IPS DF 6.9 (cell line): ENCODE measurements at regions not wholly inside any gene's neighbourhood (a gene's known extent, or its start where the extent isn't known, plus 50 kb on each side); places are given as distances from the start of the nearest gene placed in this dataset.
A peak's percentile ranks its signal among the peaks of the same experiment; 100 is the strongest.
"Not testable (repeated sequence)": the region's sequence is repeated elsewhere in the genome, so short reads cannot be mapped to it uniquely, and the experiment has no call there.

ENCODE experiments used
- DNase-seq: peaks from one replicate; pipeline ENCODE4 v3.0.0-alpha.2; 2013; ENCODE audit warnings: low read depth, low spot score
- H3K27ac ChIP-seq: one replicate; pipeline ENCODE4 v1.5.1; 2013; ENCODE audit warnings: low read length, control low read depth
- H3K27me3 ChIP-seq: 2 replicates; pipeline ENCODE4 v1.6.1; 2013; ENCODE audit warnings: mild to moderate bottlenecking, low read length; ENCODE audit not compliant: control insufficient read depth, insufficient read depth
- H3K36me3 ChIP-seq: 2 replicates; pipeline ENCODE4 v1.6.1; 2013; ENCODE audit warnings: low read length; ENCODE audit not compliant: control insufficient read depth, insufficient read depth
- H3K4me1 ChIP-seq: 2 replicates; pipeline ENCODE4 v1.6.1; 2013; ENCODE audit warnings: low read length; ENCODE audit not compliant: control insufficient read depth, insufficient read depth
- H3K4me3 ChIP-seq: 2 replicates; pipeline ENCODE4 v1.5.1; 2013; ENCODE audit warnings: mild to moderate bottlenecking, low read length
- H3K9me3 ChIP-seq: 2 replicates; pipeline ENCODE4 v1.6.1; 2013; ENCODE audit warnings: low read length, inconsistent platforms; ENCODE audit not compliant: control insufficient read depth, insufficient read depth
- WGBS: extraction: QIAGEN DNeasy Blood & Tissue Kit; methylation state at CpG from one replicate; pipeline ENCODE4 v1.1.7; 2013; ENCODE audit warnings: mixed read lengths, missing lambda C conversion rate; ENCODE audit not compliant: insufficient read length, insufficient coverage; 5-methylcytosine and 5-hydroxymethylcytosine counted together

DNA sequence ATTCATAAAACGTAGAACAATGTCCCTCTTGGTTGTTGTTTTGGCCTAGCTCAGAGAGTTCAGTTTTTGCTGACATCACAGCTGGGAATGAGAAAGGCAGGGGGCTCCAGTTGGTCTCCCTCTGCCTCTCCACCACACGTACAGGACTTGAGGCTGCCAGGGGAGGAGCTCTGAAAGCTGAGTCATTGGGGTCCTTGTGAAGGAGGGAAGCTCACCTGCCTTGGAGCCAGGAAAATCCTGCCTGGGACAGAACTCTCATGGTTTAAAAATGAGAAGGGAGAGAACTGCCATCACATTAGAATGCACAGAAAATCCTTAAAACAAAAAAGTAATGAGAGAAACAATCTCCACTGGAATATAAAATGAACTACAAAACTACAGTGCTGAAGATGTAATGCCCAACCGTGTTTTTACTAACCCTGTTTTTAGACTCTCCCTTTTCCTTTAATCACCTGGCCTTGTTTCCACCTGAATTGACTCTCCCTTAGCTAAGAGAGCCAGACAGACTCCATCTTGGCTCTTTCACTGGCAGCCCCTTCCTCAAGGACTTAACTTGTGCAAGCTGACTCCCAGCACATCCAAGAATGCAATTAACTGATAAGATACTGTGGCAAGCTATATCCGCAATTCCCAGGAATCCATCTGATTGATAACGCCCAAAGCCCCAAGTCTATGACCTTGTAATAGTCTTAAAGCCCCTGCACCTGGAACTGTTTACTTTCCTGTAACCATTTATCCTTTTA, 58.6 kb upstream of the TARP start:
- H3K4me1 ChIP-seq, H3K4me3 ChIP-seq, H3K36me3 ChIP-seq, H3K27me3 ChIP-seq, H3K27ac ChIP-seq, H3K9me3 ChIP-seq, DNase-seq: not testable (repeated sequence)
- no CpG with 5 or more reads among the region's 5 CpGs for WGBS

DNA sequence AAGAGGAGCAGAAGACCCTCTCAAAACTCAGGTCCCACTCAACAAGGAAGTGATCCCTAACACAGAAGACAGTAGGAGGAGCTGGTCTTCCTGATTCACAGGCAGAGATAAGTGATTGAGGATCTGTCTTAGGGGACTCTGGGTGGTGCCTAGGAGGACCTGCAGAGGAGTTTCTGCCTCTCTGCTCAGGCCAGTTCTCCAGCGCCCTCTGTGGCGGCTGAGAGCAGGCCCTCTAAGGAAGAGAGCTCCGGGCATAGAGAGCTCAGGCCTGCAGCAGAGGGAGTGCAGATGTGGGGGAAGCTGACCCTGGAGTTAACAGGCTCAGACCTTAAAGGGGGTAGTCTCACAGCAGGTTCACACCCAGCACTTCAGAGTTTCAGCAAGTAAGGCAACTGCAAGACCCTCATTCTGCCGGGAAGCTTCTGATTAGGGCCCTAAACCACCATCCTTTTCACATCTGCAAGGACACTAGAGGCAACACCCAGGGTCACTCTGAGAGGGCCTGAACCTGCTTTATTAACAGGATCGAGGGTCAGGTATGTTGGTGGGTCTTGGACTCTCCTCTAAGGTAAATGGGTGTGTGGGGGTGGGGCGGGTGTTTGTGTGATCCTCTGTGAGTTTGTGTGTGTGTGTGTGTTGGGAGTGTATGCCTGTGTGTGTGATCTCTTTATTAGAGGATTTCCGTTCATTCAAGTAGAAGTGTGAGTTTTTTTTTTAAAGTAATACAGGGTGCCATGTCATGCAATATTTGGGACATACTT, 57.6 kb upstream of the TARP start:
- H3K4me3 ChIP-seq, result no peak overlapping the region
- H3K9me3 ChIP-seq, result no peaks in the 10 kb centered on the region
- peaks cover 5% of the 10 kb centered on the region; the same call in 1 of the 2 replicates for H3K4me1 ChIP-seq
- no peaks in the 10 kb centered on the region for H3K36me3 ChIP-seq
- H3K27ac ChIP-seq, result no peak overlapping the region
- peak; percentile 66 for DNase-seq
- WGBS, result no CpG with 5 or more reads among the region's 7 CpGs
- no peaks in the 10 kb centered on the region for H3K27me3 ChIP-seq

DNA sequence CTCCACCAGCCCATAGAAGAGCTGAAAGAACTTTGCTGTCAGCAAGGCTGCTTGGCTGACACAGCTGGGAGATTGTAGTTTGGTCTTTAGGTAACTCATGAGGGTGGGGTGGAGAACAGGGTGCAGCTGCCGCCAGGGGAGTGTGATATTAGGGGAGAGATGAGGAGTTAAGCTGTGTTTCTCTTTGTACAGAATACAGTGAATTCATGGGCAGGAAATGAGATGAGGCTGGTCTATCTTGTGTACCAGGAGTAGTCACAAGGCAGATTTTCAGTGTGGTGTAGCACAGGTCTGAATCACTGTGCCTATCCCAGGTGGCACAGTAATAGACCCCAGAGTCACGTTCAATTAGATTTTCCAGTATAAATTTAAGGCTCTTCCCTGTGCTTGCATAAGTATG, 56.6 kb upstream of the TARP start:
- H3K9me3 ChIP-seq, result no peaks in the 10 kb centered on the region
- H3K36me3 ChIP-seq, result no peaks in the 10 kb centered on the region
- no peak for DNase-seq
- no CpG with 5 or more reads among the region's 2 CpGs for WGBS
- no peak overlapping the region for H3K27ac ChIP-seq
- peaks cover 5% of the 10 kb centered on the region; the same call in 1 of the 2 replicates for H3K4me1 ChIP-seq
- no peaks in the 10 kb centered on the region for H3K27me3 ChIP-seq
- H3K4me3 ChIP-seq, result no peak overlapping the region

DNA sequence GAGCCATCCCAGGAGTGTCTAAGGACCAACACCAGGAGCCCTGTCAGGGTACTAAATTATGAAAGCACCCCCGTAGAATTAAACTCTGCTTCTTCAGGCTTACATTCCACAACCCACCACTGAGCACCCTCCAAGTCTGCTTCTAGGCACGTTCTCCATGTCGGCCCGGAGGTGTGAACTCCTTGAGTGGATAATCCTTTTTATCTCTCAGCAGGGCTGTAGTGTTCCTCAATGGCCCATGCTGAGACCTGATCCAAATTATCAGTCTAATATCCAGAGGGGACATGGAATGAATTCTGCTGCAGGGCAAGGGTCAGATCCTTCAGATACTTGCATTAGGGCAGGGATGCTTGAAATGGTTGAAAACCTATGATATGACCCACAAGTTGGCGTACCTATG, 55.9 kb upstream of the TARP start:
- no CpG with 5 or more reads among the region's 5 CpGs for WGBS
- Histone ChIP-seq H3K36me3 (no peaks in the 10 kb centered on the region), H3K27ac (no peak overlapping the region), H3K27me3 (no peaks in the 10 kb centered on the region), H3K9me3 (no peaks in the 10 kb centered on the region), H3K4me3 (no peak overlapping the region), H3K4me1 (peaks cover 5% of the 10 kb centered on the region; the same call in 1 of the 2 replicates)
- DNase-seq, result no peak

DNA sequence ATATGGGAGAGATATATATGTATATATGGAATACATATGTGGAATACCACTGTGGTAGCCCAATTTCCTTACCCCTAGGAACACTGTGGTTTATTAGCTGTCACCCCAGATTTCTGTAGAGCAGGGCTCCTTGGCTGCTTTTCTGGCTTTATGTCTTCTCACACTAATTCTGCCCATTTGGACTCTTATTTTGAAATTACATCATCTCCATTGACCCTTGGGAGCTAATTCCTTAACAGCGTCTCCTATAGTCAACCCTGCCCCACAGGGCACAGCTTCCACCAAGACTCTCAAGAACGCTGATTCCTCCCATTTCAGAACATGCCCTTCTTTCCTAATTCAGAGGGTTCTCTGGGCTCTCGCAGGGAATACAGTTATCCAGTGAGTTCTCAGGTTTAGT, 55.4 kb upstream of the TARP start:
- peaks cover 5% of the 10 kb centered on the region; the same call in 1 of the 2 replicates for H3K4me1 ChIP-seq
- no peaks in the 10 kb centered on the region for H3K9me3 ChIP-seq
- WGBS, result no CpG with 5 or more reads among the region's 3 CpGs
- no peak for DNase-seq
- H3K36me3 ChIP-seq, result no peaks in the 10 kb centered on the region
- no peaks in the 10 kb centered on the region for H3K27me3 ChIP-seq
- no peak overlapping the region for H3K4me3 ChIP-seq
- no peak overlapping the region for H3K27ac ChIP-seq

DNA sequence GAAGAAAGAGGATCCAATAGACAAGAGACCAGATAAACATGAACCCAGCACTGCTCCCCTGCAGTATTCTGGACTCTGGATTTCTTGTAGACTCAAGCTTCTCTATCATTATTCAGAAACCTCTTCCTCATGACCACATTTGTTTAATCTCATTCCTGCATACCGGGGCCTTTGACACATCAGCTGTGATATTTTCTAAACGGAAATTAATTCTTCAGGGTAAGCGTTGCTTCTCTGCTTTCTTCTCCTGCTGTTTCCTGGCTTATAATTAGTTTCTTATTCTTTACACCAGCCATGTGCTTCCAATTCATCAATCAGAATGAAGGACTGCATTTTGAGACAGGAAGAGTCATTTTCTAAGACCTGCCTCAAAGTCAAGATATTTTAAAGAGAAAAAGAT, 54.2 kb upstream of the TARP start:
- Histone ChIP-seq H3K27me3 (no peaks in the 10 kb centered on the region), H3K36me3 (no peaks in the 10 kb centered on the region), H3K4me1 (peaks cover 5% of the 10 kb centered on the region; the same call in 1 of the 2 replicates), H3K27ac (no peak overlapping the region), H3K9me3 (no peaks in the 10 kb centered on the region), H3K4me3 (no peak overlapping the region)
- DNase-seq, result no peak
- WGBS, result no CpG with 5 or more reads among the region's 3 CpGs
